ENCODE measurements at regions not wholly inside any gene's neighbourhood (a gene's known extent, or its start where the extent isn't known, plus 50 kb on each side); places are given as distances from the start of the nearest gene placed in this dataset.

GRCh38 chr3:19093084-19093483, 55.2 kb upstream of the KCNH8 start:
- no peak for DNase-seq

DNA sequence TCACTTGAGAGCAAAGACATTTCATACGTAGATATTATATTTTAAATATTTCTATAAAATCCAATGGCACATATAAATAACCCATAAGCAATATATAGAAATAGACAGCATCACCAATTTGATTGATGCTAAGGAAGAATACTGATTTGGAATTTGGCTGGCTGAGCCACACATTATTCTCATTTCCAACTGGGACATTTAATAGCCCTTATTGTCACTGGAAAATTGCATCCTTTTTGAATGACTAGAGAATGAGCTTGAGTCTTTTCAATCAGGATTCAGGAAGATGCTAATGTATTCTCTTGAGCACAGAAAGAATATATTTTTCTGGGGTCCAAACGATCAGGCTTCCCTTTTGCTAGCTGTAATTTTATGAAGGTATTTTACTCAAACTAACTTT, 70.9 kb upstream of the KCNH8 start:
- DNase-seq: no peak

DNA sequence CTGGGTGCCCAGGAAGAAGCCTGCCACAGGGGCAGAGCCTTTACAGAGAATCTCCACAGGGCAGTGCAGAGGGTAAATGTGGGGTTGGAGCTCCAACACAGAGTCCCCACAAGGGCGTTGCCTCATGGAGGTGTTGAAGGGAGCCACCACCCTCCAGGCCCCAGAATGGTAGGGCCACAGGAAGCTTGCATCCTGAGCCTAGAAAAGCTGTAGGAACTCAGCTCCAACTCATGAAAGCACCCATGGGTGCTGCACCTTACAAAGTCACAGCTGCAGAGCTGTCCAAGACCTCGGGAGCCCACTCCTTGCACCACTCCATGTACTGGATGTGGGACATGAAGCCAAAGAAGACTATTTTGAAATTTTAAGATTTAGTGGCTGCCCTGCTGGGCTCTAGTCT, 73.3 kb upstream of the KCNH8 start:
- DNase-seq: no peak

- no peak for DNase-seq
Measured at GRCh38 chr3:19074257-19074900, 73.9 kb upstream of the KCNH8 start.

DNA sequence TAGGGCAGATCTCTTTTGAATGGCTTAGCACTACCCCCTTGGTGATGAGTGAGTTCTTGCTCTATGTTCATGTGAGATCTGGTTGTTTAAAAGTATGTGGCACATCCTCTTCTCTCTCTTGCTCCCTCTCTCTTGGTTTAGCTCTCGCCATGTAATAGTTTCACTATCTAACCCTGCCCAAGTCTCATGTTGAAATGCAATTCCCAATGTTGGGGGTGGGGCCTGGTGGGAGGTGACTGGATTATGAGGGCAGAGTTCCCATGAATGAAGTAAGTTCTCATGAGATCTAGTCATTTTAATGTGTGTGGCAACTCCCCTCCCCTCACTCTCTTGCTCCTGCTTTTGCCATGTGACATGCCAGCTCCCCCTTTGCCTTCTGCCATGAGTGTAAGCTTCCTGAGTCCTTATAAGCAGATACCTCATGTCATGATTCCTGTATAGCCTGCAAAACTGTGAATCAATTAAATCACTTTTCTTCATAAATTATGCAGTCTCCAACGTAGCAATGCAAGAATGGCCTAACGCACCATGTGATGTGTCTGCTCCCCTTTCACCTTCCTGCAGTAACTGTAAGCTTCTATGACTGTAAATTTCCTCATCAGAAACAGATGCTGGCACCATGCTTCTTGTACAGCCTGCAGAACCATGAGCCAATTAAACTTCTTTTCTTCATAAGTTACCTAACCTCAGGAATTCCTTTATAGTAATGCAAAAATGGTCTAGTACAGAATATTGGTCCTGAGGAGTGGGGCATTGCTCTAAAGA, 74.8 kb upstream of the KCNH8 start:
- DNase-seq: no peak

DNA sequence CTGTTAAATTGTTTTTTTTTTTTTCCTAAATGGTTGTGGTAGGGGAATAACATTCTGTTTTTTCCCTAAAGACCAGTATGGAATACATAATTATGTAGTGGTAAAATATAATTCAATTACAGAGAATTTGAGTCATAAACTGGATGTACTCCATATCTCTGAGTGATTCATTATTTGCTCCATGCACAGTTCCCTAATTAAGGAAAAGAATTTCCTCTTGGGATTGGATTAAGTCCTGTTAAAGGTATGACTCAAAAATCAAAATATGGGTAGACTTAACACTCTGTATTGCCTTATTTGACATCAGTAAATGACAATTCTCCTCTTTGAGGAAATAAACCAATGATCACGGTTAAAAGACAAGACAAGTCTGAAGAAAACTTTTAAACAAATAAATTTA, 78.0 kb upstream of the KCNH8 start:
- DNase-seq: no peak

- no peak for DNase-seq
Measured at GRCh38 chr3:19065027-19065426, 83.3 kb upstream of the KCNH8 start.

- no peak for DNase-seq
Measured at GRCh38 chr3:19063936-19064335, 84.4 kb upstream of the KCNH8 start.

- no peak for DNase-seq
Measured at GRCh38 chr3:19060404-19060803, 87.9 kb upstream of the KCNH8 start.

DNA sequence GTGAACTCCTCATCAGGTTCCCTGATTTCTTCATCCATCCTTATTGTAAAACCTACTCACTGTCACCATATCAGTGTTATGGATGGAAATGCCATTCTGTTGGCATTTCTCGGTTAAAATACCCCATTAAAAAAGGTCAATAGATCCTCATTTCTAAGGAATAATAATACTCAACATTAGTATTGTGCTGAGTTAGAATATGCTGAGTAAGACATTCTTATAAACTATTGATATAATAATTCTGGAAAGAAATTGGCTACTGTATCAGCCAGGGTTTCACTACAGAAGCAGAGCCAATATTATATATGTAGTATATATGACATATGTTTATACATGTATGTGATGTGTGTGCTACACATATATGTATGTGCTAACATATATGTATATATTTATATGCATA, 95.4 kb upstream of the KCNH8 start:
- no peak for DNase-seq

DNA sequence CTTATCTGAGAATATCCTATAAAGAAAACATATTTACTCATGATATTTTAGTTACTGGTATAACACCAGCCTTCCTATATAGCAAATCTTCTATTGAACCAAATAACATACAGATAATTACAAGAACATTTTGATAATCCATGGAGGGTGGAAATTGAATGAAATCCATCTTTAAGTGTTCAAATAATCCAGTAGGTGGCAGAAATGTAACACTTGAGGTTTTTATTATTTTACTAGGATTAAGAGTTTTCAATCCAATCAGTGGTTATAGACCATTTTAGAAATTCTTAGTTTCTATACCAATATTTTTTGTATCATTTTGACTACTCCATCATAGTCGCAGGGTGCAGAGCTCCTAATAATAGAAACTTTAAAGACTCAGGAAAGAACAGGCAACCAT, 101.9 kb upstream of the KCNH8 start:
- DNase-seq: no peak

GRCh38 chr3:19030522-19030839, 117.8 kb upstream of the KCNH8 start:
- DNase-seq: no peak

GRCh38 chr3:19029837-19030521, 118.3 kb upstream of the KCNH8 start:
- no peak for DNase-seq

DNA sequence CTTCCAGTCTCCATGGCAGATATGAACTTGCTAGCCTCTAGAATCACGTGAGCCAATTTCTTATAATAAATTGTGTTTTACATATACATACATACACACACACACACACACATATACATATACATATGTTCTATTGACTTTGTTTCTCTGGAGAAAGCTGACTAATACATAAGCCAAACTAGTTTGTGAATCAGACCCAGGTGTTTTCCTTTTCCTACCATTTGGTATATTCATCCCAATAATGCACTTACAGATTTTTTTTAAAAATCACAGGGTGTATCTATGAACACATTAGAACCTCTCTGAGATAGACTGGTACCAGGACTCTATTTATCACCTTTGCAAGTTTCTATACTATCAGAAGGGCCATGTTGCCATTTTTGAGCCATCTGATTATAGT, 122.9 kb upstream of the KCNH8 start:
- no peak for DNase-seq

DNA sequence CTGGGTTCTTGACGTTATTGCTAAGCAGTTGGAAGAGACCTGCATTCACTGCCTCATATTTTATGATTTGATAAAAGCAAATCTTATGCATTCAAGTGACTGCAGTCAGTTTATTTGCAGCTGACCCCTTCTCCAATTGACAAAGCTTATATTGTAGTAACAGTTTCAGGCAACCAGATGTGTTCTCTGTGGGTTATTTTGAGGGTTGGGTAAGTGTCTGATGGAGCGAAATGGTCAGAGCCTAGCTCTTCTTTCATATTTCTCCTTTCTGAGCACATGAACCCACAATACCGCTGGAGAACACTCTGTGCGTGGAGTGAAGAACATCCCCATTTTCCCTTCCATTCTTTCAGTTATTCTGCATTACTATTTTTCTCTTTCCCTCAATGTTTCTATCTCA, 125.8 kb upstream of the KCNH8 start:
- no peak for DNase-seq

DNA sequence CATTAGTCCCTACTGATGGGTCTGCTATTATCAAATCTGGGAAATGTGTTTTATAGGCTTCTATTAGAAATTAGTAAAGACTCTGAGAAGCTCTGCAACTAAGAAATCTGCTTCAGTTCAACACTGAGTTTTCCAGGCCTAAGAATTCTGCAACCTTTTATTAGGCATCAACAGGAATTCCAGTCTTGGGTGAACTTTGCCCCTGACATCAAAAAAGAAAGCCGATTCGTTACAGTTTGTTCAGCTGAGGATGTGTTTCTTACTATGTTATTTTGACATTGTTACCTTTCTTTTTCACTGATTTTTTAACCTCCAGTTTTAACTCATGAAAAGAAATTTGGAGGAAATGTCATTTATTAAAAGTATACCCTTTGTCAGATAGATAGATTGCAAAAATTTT, 131.5 kb upstream of the KCNH8 start:
- no peak for DNase-seq

DNA sequence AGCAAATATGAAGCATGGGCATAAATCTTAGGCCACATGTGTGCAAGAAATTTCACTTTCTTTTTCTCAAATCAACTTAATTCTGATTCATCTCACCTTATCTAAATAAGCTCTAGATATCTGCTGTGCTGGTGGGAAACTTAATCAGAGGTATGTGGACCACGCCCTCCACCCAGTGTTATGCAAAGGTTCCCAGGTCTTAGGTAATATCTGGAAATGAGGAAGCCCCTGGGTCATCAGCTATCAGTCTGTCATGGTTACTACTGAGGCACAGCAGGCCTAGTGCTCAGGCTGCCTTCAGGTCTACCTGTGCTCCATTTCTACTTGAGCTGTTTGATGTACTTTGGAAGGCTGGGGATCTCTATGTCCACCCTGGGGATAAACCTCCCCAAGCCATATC, 134.4 kb upstream of the KCNH8 start:
- DNase-seq: no peak

DNA sequence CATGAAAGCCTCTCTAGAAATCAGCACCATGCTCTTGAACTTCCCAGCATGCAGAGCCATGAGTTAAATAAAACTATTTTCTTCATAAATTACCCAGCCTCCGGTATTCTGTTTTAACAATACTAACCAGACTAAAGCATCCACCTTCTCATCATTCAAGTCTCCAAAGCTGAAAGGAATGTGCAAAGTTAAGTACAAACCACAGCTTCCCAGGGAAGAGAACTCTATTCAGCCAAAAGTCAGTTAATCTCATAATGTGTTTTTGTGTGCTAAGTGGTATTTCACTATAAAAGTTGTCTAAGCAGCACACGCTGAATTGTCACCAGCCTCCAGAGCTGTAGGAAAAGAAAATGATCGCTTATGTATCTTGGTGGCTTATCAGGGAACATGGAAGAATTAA, 135.5 kb upstream of the KCNH8 start:
- no peak for DNase-seq

- no peak for DNase-seq
Measured at GRCh38 chr3:19002606-19003005, 145.7 kb upstream of the KCNH8 start.

DNA sequence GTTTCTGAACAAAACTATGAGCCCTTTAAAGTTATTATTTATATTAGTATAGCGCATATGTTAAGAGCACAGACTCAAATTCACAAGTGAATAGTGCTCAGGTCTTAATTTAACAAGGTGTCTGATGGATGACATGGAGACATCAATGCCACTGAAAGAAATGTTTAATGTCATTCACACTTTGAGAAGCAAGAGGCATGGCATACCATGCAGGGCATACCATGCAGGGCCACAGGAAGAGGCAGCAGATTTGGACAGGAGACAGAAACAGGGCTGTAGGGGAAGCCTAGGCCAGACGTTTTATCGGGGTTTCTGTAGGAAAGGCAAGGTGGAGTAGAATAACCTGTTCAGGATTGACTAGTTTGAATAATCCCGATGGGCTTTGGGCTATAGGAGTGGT, 150.2 kb upstream of the KCNH8 start:
- DNase-seq: no peak

DNA sequence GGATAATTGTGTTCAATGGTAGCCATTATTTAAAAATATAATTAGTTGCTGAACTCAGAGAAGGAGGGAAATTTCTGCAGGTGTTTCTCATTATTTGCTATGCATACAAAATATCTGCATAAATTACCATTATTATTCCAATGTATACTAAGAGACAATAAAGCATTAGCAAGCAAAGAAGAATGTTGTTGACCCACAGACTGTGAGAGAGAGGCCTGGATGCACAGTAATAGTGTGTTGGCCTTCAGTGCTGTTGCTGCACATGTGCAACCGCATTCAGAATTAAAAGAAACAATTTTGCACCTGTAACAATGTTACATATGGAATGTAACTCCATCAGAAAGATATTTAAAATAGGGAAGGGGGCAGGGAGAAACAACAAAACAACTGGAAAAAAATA, 155.6 kb upstream of the KCNH8 start:
- no peak for DNase-seq

GRCh38 chr3:18989237-18989795, 159.0 kb upstream of the KCNH8 start:
- DNase-seq: no peak

GRCh38 chr3:18988614-18989229, 159.6 kb upstream of the KCNH8 start:
- no peak for DNase-seq

Data from activated CD4-positive, alpha-beta T cell treated with anti-CD3 and anti-CD28 coated beads for 1 hour (primary cell).